ENCODE measurements at regions not wholly inside any gene's neighbourhood (a gene's known extent, or its start where the extent isn't known, plus 50 kb on each side); places are given as distances from the start of the nearest gene placed in this dataset.

- H4K20me1 ChIP-seq (replicated peaks in 1 of 2; ENCODE audit: control insufficient read depth in 1 of 2, insufficient read depth in 2 of 2, low read length in 2 of 2), result no peaks in the 10 kb centered on the region
- DNase-seq (ENCODE audit: low read depth in 1 of 2, low spot score in 2 of 2) (no peak), FAIRE-seq (no peak)
- no peaks in the 10 kb centered on the region for H3K36me3 ChIP-seq (ENCODE audit: control insufficient read depth in 2 of 4, insufficient read depth in 4 of 4, low read length in 3 of 4)
- H3K9ac ChIP-seq (replicated peaks in 1 of 4; ENCODE audit: extremely low read depth in 1 of 4, low read depth in 3 of 4, low read length in 3 of 4), result no peak overlapping the region
- no peak overlapping the region for H3K4ac ChIP-seq (replicated peaks; ENCODE audit: insufficient read length, low read depth, low read length)
- H3K79me1 ChIP-seq (ENCODE audit: low read depth, low read length), result no peaks in the 10 kb centered on the region
- H3K27ac ChIP-seq (ENCODE audit: low read depth, low read length), result no peak overlapping the region
- no peak overlapping the region for H4K5ac ChIP-seq (ENCODE audit: insufficient read length, low read depth, low read length)
- no peak overlapping the region for H2AFZ ChIP-seq (ENCODE audit: low read length)
- no peak overlapping the region for H4K91ac ChIP-seq (replicated peaks; ENCODE audit: insufficient read length, low read length)
- no peak overlapping the region for H3K23ac ChIP-seq (ENCODE audit: insufficient read length)
- H3K4me2 ChIP-seq (ENCODE audit: insufficient read depth in 1 of 2, low read depth in 2 of 2, low read length in 2 of 2), result no peak overlapping the region
- H2BK120ac ChIP-seq (replicated peaks; ENCODE audit: low read depth, low read length), result no peak overlapping the region
- no peak overlapping the region for H3K56ac ChIP-seq (replicated peaks; ENCODE audit: insufficient read length, low read depth, low read length)
- no peaks in the 10 kb centered on the region for H3K79me2 ChIP-seq (ENCODE audit: control insufficient read depth in 1 of 2, insufficient read depth in 2 of 2, low read length in 2 of 2)
- TF ChIP-seq MAFK (IDR thresholded peaks at IDR 0.05; ENCODE audit: low read depth, low read length) (no peak), CREB1 (IDR thresholded peaks at IDR 0.05) (no peak), FOSL1 (IDR thresholded peaks at IDR 0.05; ENCODE audit: insufficient read depth, low read depth, low read length) (no peak), USF2 (IDR thresholded peaks at IDR 0.05; ENCODE audit: low read length) (no peak), SP1 (IDR thresholded peaks at IDR 0.05; ENCODE audit: low read depth, low read length) (no peak), NRF1 (IDR thresholded peaks at IDR 0.05; ENCODE audit: low read depth, low read length) (no peak), SIRT6 (IDR thresholded peaks at IDR 0.05; ENCODE audit: low read length) (no peak), KDM1A (IDR thresholded peaks at IDR 0.05; ENCODE audit: borderline replicate concordance, low read length) (no peak), POLR2A (IDR thresholded peaks at IDR 0.05; ENCODE audit: control extremely low read depth in 1 of 2, low read depth in 2 of 2, low read length in 2 of 2) (no peak), SIX5 (IDR thresholded peaks at IDR 0.05; ENCODE audit: low read depth, low read length) (no peak), BACH1 (IDR thresholded peaks at IDR 0.05; ENCODE audit: low read length) (no peak)
- no peak overlapping the region for H2BK12ac ChIP-seq (ENCODE audit: low read depth, low read length)
- CTCF ChIA-PET (ENCODE audit: partially characterized antibody), result no interaction called here
- H3K18ac ChIP-seq (ENCODE audit: extremely low read depth, low read length), result no peak overlapping the region
- no peak overlapping the region for H2BK5ac ChIP-seq (ENCODE audit: low read depth, low read length)
- H3K27me3 ChIP-seq (replicated peaks in 1 of 4; ENCODE audit: control insufficient read depth in 3 of 4, extremely low read depth in 1 of 4, insufficient read depth in 3 of 4, low read length in 3 of 4), result no peaks in the 10 kb centered on the region; a peak in 1 of 7 replicates
- H3K23me2 ChIP-seq (ENCODE audit: low read depth, low read length), result no peaks in the 10 kb centered on the region
- no peak overlapping the region for H2BK15ac ChIP-seq (ENCODE audit: low read length)
- no peaks in the 10 kb centered on the region for H3K9me3 ChIP-seq (ENCODE audit: insufficient read depth in 2 of 2, low read depth in 1 of 2, low read length in 1 of 2)
- no peaks in the 10 kb centered on the region; a peak in 2 of 7 replicates for H3K4me1 ChIP-seq (replicated peaks in 1 of 4; ENCODE audit: control insufficient read depth in 3 of 4, insufficient read depth in 4 of 4, low read length in 3 of 4)
- no peak overlapping the region for H2AK5ac ChIP-seq (ENCODE audit: low read depth, low read length)
- POLR2A ChIA-PET (ENCODE audit: partially characterized antibody), result interaction anchor here (1.2 to 5.8 kb wide), 6 partner anchors 8 to 36 kb away, joined by 4 to 58 read pairs (median 5); no protein-coding TSS in a partner anchor
- H4K8ac ChIP-seq (ENCODE audit: extremely low read depth, insufficient read depth, low read length), result no peak overlapping the region
- H3K14ac ChIP-seq (ENCODE audit: insufficient read length), result no peak overlapping the region
- H2BK20ac ChIP-seq (ENCODE audit: low read length), result no peak overlapping the region
- H3K4me3 ChIP-seq (ENCODE audit: extremely low read depth in 1 of 4, insufficient read depth in 2 of 4, low read depth in 3 of 4, low read length in 4 of 4), result no peak overlapping the region
- 94% methylated on average over 4 of the region's 4 CpGs; no CpG with 5 or more reads in 1 of the 2 experiments for WGBS, 2 experiments (ENCODE audit: extremely low coverage in 1 of 2, insufficient coverage in 1 of 2, insufficient read length in 1 of 2, insufficient replicate concordance in 2 of 2, low coverage in 1 of 2, low lambda C conversion rate in 2 of 2, missing lambda C conversion rate in 1 of 2)
Observed at GRCh38 chr1:222994511-222995235, 148.4 kb downstream of the TLR5 start.
